HFF-Myc (cell line): ENCODE measurements at regions not wholly inside any gene's neighbourhood (a gene's known extent, or its start where the extent isn't known, plus 50 kb on each side); places are given as distances from the start of the nearest gene placed in this dataset.

Experiments used
- DNase-seq: peaks from one replicate; pipeline ENCODE4 v3.0.0-alpha.2; 2011; ENCODE audit warnings: low read depth; ENCODE audit errors: extremely low read depth
- H3K4me3 ChIP-seq: replicated peaks from 2 replicates; pipeline ENCODE4 v1.5.1; 2011; ENCODE audit warnings: low read depth, mild to moderate bottlenecking, control low read depth, low read length
- TF ChIP-seq, protein P1 (sequence below): IDR thresholded peaks from 2 replicates; pipeline ENCODE4 v1.5.1; 2012; ENCODE audit warnings: mild to moderate bottlenecking, low read depth, low read length, control low read depth; ENCODE audit errors: missing control alignments

DNA sequence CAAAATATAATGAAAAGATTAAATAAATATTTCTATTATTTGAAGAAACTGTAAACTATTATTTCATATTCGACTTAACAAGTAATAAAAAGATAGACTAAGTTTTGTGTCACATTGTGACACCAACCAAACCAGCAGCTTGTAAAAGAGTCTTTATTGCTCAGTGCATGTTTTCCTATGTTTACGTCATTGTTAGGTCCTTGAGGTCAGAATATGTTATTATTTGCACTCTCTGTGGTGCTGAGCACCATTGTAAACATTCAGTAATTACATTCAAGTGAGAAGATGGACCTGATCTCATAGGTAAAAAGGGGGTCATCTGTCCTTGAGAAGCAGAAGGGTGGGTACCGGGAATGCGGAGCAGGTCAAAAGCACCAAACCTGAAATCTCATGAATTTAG is 1999.1 kb upstream of the CELF4 start:
- DNase-seq = no peak
- TF ChIP-seq, protein P1, sequence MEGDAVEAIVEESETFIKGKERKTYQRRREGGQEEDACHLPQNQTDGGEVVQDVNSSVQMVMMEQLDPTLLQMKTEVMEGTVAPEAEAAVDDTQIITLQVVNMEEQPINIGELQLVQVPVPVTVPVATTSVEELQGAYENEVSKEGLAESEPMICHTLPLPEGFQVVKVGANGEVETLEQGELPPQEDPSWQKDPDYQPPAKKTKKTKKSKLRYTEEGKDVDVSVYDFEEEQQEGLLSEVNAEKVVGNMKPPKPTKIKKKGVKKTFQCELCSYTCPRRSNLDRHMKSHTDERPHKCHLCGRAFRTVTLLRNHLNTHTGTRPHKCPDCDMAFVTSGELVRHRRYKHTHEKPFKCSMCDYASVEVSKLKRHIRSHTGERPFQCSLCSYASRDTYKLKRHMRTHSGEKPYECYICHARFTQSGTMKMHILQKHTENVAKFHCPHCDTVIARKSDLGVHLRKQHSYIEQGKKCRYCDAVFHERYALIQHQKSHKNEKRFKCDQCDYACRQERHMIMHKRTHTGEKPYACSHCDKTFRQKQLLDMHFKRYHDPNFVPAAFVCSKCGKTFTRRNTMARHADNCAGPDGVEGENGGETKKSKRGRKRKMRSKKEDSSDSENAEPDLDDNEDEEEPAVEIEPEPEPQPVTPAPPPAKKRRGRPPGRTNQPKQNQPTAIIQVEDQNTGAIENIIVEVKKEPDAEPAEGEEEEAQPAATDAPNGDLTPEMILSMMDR = no peak
- no peak overlapping the region for H3K4me3 ChIP-seq

DNA sequence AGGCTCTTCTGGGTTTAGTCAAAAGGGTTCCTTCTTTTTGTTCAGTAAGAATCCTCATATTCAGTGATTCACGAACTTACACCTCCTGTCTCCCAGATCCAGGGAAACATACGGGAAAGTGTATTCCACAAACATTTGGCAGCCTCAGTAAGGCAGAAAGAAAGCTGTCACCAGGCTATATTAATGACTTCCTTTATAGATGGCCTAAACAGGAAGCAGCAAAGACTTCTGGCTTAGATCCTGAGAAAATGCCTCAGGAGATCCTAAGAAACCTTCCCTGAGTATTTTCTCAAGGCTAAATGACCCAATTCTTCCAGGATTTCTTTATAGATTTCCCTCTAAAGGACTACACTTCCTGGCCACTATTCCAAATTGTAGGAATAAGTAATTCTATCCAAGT is 1995.5 kb upstream of the CELF4 start:
- DNase-seq = no peak
- TF ChIP-seq, protein P1 = no peak
- no peak overlapping the region for H3K4me3 ChIP-seq

DNA sequence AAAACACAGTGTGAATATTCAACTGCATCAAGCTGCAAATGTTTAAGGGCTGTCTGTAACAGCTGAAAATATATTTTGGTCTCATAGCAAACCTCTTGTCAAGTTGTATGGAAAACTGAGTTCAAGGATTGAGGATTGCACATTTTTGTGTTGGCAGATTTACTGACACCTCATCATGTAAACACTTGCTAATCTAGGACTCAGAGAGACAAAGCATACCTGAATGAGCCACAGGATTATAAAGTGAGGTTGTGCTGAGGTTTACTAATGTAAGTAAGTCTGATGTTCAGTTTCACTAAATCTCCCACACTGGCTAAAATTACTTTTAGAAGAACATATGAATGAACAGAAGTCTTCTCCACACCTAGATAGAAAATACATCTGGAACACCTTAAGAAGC is 1993.1 kb upstream of the CELF4 start:
- TF ChIP-seq, protein P1 = no peak
- no peak overlapping the region for H3K4me3 ChIP-seq
- DNase-seq = no peak

DNA sequence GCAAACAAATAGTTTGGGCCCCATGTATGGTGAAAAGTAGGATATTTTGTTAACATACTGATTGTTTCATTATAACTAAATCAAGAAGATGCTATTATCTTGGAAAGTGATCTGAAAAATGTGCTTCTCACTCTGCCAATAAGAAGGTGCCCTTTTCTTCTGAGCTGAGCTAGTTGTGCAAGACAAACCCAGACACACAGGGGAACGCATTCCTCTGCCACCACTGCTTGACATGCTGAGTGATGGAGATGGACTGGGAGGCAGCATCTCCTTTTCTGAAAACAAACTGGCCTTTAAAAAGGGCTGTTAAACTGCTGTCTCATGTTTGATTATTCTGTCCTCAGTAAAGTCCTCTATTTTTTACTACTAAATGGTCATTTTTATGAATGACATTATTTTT is 1989.9 kb upstream of the CELF4 start:
- no peak for DNase-seq
- H3K4me3 ChIP-seq = no peak overlapping the region
- TF ChIP-seq, protein P1 = no peak

DNA sequence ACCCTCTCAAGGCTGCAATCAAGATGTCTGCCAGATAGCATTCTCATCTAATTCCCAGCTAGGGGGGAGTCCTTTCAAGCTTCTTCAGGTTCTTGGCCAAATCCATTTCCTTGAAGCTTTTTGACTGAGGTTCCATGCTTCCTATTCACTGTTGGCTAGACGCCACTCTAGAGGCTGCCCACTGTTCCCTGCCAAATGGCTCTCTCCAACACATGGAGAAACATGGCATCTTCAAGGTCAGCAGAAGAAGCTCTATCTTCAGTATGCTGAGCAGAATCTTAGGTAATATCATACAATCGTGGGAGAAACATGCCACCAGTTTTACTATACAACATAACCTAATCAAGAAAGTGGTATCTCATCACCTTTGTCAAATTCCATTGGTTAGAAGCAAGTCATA is 1985.1 kb upstream of the CELF4 start:
- no peak for DNase-seq
- TF ChIP-seq, protein P1 = no peak
- H3K4me3 ChIP-seq = no peak overlapping the region

DNA sequence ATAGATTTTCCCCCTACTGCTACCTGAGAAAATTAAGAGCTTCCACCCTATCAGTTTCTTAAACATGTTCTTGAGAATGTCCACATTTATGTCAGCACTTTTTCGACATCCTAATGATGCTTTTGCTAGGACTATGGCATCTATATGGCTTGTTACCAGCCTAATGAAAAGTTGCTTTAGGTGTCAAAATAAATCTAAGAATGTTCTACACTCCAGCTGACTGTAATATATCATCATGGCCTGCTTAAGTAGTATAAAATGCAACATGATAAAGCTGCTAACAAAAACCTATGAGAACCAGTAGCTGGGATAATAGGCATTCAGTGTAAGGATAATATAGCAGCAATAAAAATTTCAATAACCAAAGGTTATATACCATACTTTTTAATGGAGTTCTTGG is 1983.5 kb upstream of the CELF4 start:
- no peak overlapping the region for H3K4me3 ChIP-seq
- DNase-seq = no peak
- TF ChIP-seq, protein P1 = no peak

DNA sequence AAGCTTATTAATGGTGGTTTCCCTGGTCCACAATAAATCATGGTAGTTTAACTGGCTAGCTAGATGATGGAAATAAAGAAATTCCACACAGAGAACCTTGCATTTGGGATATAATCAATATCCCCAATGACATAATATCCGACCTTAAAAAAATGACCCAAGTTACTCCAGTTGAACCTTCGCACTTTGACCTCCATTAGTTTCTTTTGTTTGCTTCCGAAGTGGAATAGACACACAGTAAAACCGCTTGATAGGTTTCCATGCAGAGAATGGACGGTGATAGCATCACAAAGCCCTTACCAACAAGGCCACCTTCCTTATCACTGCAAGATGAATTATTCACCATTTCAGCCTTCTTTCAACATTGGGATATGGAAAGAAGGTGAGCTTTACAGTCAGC is 1966.1 kb upstream of the CELF4 start:
- H3K4me3 ChIP-seq = no peak overlapping the region
- TF ChIP-seq, protein P1 = no peak
- DNase-seq = no peak
